Endodermal cell (in vitro differentiated cells): ENCODE measurements at regions not wholly inside any gene's neighbourhood (a gene's known extent, or its start where the extent isn't known, plus 50 kb on each side); places are given as distances from the start of the nearest gene placed in this dataset.

Source experiments
- DNase-seq: peaks from one replicate; pipeline ENCODE4 v3.0.0-alpha.2; 2017
- H3K27ac ChIP-seq: 2 replicates; pipeline ENCODE4 v1.5.1; 2013; ENCODE audit warnings: mild to moderate bottlenecking, low read depth, low read length, moderate library complexity
- H3K27me3 ChIP-seq: 2 replicates; pipeline ENCODE4 v1.6.1; 2013; ENCODE audit warnings: mild to moderate bottlenecking, low read length, moderate library complexity; ENCODE audit not compliant: insufficient read depth, control insufficient read depth, poor library complexity, severe bottlenecking
- H3K36me3 ChIP-seq: 2 replicates; pipeline ENCODE4 v1.7.0; 2013; ENCODE audit warnings: mild to moderate bottlenecking, low read length, moderate library complexity; ENCODE audit not compliant: control insufficient read depth, insufficient read depth
- H3K4me1 ChIP-seq: one replicate; pipeline ENCODE4 v1.7.0; 2013; ENCODE audit warnings: low read length; ENCODE audit not compliant: control insufficient read depth, insufficient read depth
- H3K4me3 ChIP-seq: 2 replicates; pipeline ENCODE4 v1.5.1; 2013; ENCODE audit warnings: mild to moderate bottlenecking, low read length, moderate library complexity
- H3K9ac ChIP-seq: 2 replicates; pipeline ENCODE4 v1.6.1; 2013; ENCODE audit warnings: mild to moderate bottlenecking, low read length, moderate library complexity; ENCODE audit not compliant: poor library complexity, severe bottlenecking; ENCODE audit errors: extremely low read depth
- H3K9me3 ChIP-seq: 2 replicates; pipeline ENCODE4 v1.6.1; 2013; ENCODE audit warnings: mild to moderate bottlenecking, low read length, moderate library complexity; ENCODE audit not compliant: control insufficient read depth
- H3K27ac Mint-ChIP-seq: 2 replicates; pipeline ENCODE4 v1.8.0; 2020; ENCODE audit warnings: mixed read lengths
- H3K27me3 Mint-ChIP-seq: 2 replicates; pipeline ENCODE4 v1.8.0; 2021; ENCODE audit warnings: mild to moderate bottlenecking, mixed read lengths; ENCODE audit not compliant: insufficient read depth
- H3K36me3 Mint-ChIP-seq: 2 replicates; pipeline ENCODE4 v1.8.0; 2020; ENCODE audit warnings: low read depth, mixed read lengths
- H3K4me1 Mint-ChIP-seq: 2 replicates; pipeline ENCODE4 v1.8.0; 2020; ENCODE audit warnings: mixed read lengths
- H3K4me3 Mint-ChIP-seq: 2 replicates; pipeline ENCODE4 v1.8.0; 2020; ENCODE audit warnings: mild to moderate bottlenecking, moderate library complexity, mixed read lengths
- H3K9me3 Mint-ChIP-seq: 2 replicates; pipeline ENCODE4 v1.8.0; 2020; ENCODE audit warnings: mild to moderate bottlenecking, mixed read lengths
- WGBS, 2 experiments: methylation state at CpG; one replicate each; pipeline versions ENCODE4 v1.1.5 to v1.1.7; 2013; ENCODE audit warnings: missing lambda C conversion rate in 2 of 2, mixed read lengths in 1 of 2; ENCODE audit not compliant: insufficient coverage in 1 of 2, insufficient read length in 1 of 2; 5-methylcytosine and 5-hydroxymethylcytosine counted together
- TF ChIP-seq, protein P1 (sequence below): fragments of 200-600 bp; sonication (generic); conservative IDR thresholded peaks from 2 replicates; pipeline ENCODE4 v1.5.0; 2021; ENCODE audit warnings: antibody characterized with exemption, mild to moderate bottlenecking

DNA sequence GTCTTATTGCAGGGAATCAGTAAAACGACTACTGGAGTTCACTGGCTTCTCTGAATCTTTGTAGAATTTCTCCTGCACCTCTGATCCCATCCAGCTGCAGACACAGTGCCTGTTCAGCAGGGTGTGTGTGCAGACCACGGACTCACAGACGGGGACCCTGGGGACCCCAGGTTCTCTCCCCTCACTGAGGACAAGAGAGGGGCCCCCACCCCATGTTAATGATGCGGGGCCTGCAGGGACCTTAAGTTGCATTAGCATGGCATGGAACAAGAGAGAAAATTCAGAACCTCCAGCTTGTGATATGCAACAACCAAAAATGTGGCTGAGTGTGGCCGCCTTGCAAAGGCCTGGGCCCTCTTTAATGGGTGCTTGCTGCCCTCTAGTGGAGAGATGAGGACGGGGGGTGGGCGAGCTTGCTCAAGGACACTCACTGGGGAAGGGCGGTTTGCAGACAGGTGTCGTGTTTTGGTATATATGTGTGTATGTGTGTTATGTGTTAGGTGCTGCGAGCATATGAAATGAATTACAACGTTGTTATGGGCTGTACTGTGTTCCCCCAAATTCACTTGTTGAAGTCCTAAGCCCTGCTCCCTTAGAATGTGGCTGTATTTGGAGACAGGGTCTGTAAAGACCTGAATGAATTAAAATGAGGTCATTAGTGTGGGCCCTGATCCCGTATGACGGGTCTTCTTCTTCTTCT, 84.4 kb upstream of the SEPTIN5 start:
- no peaks in the 10 kb centered on the region for H3K9me3 ChIP-seq
- WGBS, 2 experiments: 22 to 31% methylated on average over 6 to 11 of the region's 13 CpGs
- no peaks in the 10 kb centered on the region for H3K9me3 Mint-ChIP-seq
- no peaks in the 10 kb centered on the region for H3K4me1 ChIP-seq
- H3K27me3 ChIP-seq: no peaks in the 10 kb centered on the region
- H3K4me3 Mint-ChIP-seq: no peak overlapping the region
- no peak overlapping the region for H3K27ac Mint-ChIP-seq
- H3K36me3 Mint-ChIP-seq: no peaks in the 10 kb centered on the region
- H3K4me3 ChIP-seq: no peak overlapping the region
- no peak overlapping the region for H3K9ac ChIP-seq
- DNase-seq: peak; percentile 96
- peaks cover 4% of the 10 kb centered on the region for H3K4me1 Mint-ChIP-seq
- TF ChIP-seq, protein P1, sequence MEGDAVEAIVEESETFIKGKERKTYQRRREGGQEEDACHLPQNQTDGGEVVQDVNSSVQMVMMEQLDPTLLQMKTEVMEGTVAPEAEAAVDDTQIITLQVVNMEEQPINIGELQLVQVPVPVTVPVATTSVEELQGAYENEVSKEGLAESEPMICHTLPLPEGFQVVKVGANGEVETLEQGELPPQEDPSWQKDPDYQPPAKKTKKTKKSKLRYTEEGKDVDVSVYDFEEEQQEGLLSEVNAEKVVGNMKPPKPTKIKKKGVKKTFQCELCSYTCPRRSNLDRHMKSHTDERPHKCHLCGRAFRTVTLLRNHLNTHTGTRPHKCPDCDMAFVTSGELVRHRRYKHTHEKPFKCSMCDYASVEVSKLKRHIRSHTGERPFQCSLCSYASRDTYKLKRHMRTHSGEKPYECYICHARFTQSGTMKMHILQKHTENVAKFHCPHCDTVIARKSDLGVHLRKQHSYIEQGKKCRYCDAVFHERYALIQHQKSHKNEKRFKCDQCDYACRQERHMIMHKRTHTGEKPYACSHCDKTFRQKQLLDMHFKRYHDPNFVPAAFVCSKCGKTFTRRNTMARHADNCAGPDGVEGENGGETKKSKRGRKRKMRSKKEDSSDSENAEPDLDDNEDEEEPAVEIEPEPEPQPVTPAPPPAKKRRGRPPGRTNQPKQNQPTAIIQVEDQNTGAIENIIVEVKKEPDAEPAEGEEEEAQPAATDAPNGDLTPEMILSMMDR: peak; percentile 98
- H3K27me3 Mint-ChIP-seq: no peaks in the 10 kb centered on the region
- no peak overlapping the region for H3K27ac ChIP-seq
- no peaks in the 10 kb centered on the region for H3K36me3 ChIP-seq

DNA sequence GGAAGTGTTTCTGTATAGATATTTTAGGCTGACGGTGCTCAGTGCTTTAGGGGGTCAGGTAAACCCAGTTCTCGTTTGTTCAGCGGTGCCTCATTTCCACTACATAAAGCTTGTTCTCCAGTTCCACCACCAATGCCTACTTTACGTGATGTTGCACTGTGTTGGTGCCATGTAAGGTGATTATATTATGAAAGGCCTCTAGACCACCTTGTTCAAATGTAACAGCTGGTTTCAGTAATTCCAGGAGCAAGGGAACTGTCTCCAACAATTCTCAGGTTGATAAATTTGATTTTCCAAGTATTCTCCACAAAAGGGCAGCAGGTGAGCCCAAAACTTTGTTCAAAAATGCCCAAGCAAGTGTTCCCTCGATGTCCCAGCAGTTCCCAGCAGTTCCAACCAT, 83.7 kb upstream of the SEPTIN5 start:
- Histone ChIP-seq H3K4me3 (no peak overlapping the region), H3K36me3 (no peaks in the 10 kb centered on the region), H3K4me1 (no peaks in the 10 kb centered on the region), H3K9me3 (no peaks in the 10 kb centered on the region), H3K27ac (no peak overlapping the region), H3K27me3 (no peaks in the 10 kb centered on the region), H3K9ac (no peak overlapping the region)
- H3K27me3 Mint-ChIP-seq: peaks cover under 1% of the 10 kb centered on the region
- 95 to 100% methylated on average over 1 to 5 of the region's 5 CpGs for WGBS, 2 experiments
- no peak overlapping the region for H3K27ac Mint-ChIP-seq
- no peak overlapping the region for H3K4me3 Mint-ChIP-seq
- no peaks in the 10 kb centered on the region for H3K9me3 Mint-ChIP-seq
- H3K4me1 Mint-ChIP-seq: peaks cover 4% of the 10 kb centered on the region
- no peaks in the 10 kb centered on the region for H3K36me3 Mint-ChIP-seq
- TF ChIP-seq, protein P1: no peak
- peak; percentile 16 for DNase-seq

DNA sequence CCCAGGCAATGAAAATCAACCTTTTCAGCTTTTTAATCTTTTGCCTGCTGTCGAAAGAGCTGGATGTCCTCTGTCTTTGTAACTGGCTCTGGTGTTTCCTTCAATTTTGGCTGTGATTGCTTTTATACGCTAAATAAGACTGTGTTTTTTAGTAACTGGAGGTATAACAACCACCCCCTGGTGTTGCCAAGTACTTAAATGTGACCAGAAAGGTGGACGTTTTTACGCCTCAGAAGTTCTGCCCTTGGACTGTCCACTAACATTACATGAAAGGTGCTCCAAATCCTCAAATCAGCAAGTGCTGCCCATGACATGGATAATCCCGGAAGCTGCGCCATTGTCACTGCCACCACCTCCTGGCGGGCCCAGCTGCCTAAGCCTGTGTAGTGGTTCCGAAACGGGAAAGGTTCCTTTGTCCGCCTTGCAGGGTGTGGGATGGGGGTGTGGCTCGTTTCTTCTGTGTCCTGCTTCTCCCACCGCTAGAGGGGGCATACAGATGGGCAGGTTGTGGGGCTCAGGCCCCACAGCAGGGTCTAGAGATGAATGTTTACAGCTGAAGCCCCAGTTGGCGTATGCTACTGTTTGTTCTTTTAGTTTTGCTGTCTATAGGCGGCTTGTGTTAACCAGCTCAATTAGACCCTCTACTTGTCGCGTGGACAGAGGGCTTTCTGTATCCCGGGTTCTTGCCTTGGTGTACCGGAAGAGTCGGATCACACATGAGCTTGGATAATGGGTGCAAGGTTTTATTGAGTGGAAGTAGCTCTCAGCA, 82.2 kb upstream of the SEPTIN5 start:
- Mint-ChIP-seq H3K27me3 (peaks cover 2% of the 10 kb centered on the region), H3K27ac (no peak overlapping the region), H3K9me3 (no peaks in the 10 kb centered on the region), H3K4me3 (no peak overlapping the region), H3K36me3 (no peaks in the 10 kb centered on the region), H3K4me1 (peaks cover 4% of the 10 kb centered on the region)
- H3K27ac ChIP-seq: no peak overlapping the region
- no peaks in the 10 kb centered on the region for H3K27me3 ChIP-seq
- 68 to 74% methylated on average over 9 to 19 of the region's 19 CpGs for WGBS, 2 experiments
- DNase-seq: peak; percentile 89
- TF ChIP-seq, protein P1: peak; percentile 76
- H3K9ac ChIP-seq: no peak overlapping the region
- H3K4me1 ChIP-seq: no peaks in the 10 kb centered on the region
- H3K36me3 ChIP-seq: no peaks in the 10 kb centered on the region
- no peak overlapping the region for H3K4me3 ChIP-seq
- no peaks in the 10 kb centered on the region for H3K9me3 ChIP-seq
